Astrocyte of the spinal cord (primary cell): ENCODE measurements at regions not wholly inside any gene's neighbourhood (a gene's known extent, or its start where the extent isn't known, plus 50 kb on each side); places are given as distances from the start of the nearest gene placed in this dataset.

ENCODE experiments used
- DNase-seq: peaks from one replicate; pipeline ENCODE4 v3.0.0; 2011; ENCODE audit warnings: low read depth, low spot score
- H3K4me3 ChIP-seq: 2 replicates; pipeline ENCODE4 v1.5.1; 2011; ENCODE audit warnings: low read depth, mild to moderate bottlenecking, low read length, moderate library complexity
- CTCF ChIP-seq: IDR thresholded peaks from 2 replicates; pipeline ENCODE4 v1.5.1; 2012; ENCODE audit warnings: low read depth, mild to moderate bottlenecking, low read length, inconsistent platforms
- in situ Hi-C: cut with HindIII; loops from 2 replicates; pipeline ENCODE4 v1.10.0; 2017; ENCODE audit warnings: low sequenced_read_pairs

DNA sequence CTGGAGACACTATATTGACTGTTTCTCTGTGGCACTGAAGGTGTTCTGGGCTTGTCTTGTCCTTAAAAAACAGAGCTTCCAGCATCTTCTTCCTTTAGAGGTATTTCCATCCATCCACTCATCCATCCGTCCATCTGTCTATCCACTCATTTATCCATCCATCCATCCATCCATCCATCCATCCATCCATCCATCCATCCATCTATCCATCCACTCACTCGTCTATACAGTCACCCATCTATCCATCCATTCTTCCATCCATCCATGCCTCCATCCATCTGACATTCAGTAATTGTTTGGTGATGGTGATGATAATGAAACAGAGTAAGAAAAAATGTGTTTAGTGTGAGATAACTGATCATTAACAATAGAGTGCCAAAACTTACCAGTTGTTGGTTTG, 334.8 kb downstream of the NSG2 start:
- no peak for DNase-seq
- no peak for TF ChIP-seq CTCF
- in situ Hi-C loops: no loop called here
- no peak overlapping the region for H3K4me3 ChIP-seq

DNA sequence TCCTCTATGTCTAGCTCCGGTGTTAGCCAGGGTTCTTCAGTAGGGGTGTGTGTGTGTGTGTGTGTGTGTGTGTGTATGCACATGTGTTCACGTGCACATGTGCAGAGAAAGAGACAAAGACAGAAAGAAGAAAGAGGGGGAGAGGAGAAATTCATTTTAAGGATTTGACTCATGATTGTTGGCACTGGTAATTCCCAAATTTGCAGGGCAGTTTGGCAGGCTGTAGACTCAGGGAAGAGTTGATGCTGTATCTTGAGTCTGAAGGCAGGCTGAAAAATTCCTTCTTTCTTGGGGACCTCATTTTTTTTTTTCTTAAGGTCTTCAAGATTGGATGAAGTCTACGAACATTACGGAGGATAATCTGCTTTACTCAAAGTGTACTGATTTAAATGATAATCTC, 335.7 kb downstream of the NSG2 start:
- no peak for TF ChIP-seq CTCF
- DNase-seq: no peak
- H3K4me3 ChIP-seq: no peak overlapping the region
- in situ Hi-C loops: no loop called here

- in situ Hi-C loops: no loop called here
- no peak for TF ChIP-seq CTCF
- no peak overlapping the region for H3K4me3 ChIP-seq
- DNase-seq: no peak
Measured at GRCh38 chr5:174383210-174384167, 338.0 kb downstream of the NSG2 start.

GRCh38 chr5:174384509-174384947, 339.0 kb downstream of the NSG2 start:
- no peak for TF ChIP-seq CTCF
- H3K4me3 ChIP-seq: no peak overlapping the region
- no peak for DNase-seq
- in situ Hi-C loops: no loop called here

GRCh38 chr5:174386306-174386705, 338.1 kb upstream of the MSX2 start:
- TF ChIP-seq CTCF: no peak
- DNase-seq: no peak
- in situ Hi-C loops: no loop called here
- H3K4me3 ChIP-seq: no peak overlapping the region

DNA sequence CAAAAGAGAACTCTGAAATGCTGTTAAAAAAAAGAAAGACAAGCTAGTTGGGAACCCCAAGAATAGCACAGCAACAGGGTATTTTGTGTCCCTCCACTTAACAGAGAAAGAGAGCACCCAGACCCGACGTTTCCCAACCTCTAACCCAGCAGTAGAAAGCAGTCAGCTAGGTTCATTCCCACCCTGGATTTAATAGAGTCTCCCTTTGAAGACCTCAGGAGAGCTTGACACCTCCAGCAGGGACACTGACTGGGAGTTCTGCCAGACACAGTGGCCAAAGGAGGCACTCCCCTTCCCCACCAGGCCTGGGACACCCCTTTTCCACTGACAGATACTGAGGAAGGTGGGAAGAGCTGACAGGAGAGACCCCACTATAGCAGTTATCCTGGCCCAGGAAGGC, 337.5 kb upstream of the MSX2 start:
- no peak for TF ChIP-seq CTCF
- DNase-seq: no peak
- in situ Hi-C loops: no loop called here

More for the DNA sequence above, 337.5 kb upstream of the MSX2 start:
- H3K4me3 ChIP-seq: no peak overlapping the region
